HG03558 (cell line): ENCODE measurements at regions not wholly inside any gene's neighbourhood (a gene's known extent, or its start where the extent isn't known, plus 50 kb on each side); places are given as distances from the start of the nearest gene placed in this dataset.

Experiments
- ATAC-seq: cut with Tn5 transposase; IDR thresholded peaks from one replicate; pipeline ENCODE4 v1.9.1; 2021; ENCODE audit warnings: moderate number of reproducible peaks; ENCODE audit not compliant: unreplicated experiment; ENCODE audit errors: extremely low read depth

- no peak for ATAC-seq
Measured at GRCh38 chr10:24156686-24157085, 52.3 kb upstream of the KIAA1217 start.

GRCh38 chr10:24157567-24157966 lies 51.4 kb upstream of the KIAA1217 start:
- ATAC-seq: no peak
